ENCODE measurements at regions not wholly inside any gene's neighbourhood (a gene's known extent, or its start where the extent isn't known, plus 50 kb on each side); places are given as distances from the start of the nearest gene placed in this dataset.

DNA sequence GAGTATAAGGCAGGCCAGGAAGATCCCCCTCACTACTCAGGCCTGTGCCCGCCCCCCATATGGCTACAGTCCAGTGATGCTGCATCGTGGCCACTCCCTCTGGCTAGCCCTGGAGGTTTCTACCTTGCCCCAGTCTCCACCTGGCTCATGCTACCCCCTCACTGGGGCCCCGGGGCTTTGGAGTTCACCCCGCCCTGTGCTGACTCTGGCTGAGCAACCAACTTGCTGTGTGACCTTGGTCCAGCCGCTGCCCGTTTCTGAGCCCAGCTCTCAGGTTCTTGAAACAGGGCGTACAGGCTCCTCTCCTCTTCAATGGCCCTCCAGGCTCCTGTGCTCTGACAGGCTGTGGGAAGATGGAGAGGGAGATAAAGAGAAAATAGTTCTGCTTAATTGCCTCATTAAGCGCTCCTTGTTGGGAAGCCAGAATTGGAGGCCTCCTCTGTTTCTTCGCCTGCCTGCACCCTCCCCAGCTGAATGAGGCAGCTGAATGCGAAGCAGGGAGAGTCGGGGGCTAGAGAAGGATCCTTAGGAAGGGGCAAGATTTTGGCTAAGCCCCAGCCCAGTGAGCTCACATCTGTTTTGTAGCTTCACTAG lies 138.2 kb upstream of the NCOR2 start:
- no TSS peak for BruUV-seq (replicated peaks)
- H3K27me3 ChIP-seq (ENCODE audit: control insufficient read depth, insufficient read depth, low read length), result no peaks in the 10 kb centered on the region
- intact Hi-C loops (cut with micrococcal nuclease; ENCODE audit: unreplicated experiment) (no loop called here), in situ Hi-C loops (cut with HindIII; ENCODE audit: low pct_unique_long_range_greater_than_20kb, low sequenced_read_pairs) (no loop called here)
- ATAC-seq (no peak; the same call in 1 of the 2 replicates), DNase-seq (ENCODE audit: low read depth, low spot score) (no peak)
- no peak overlapping the region for H3K4me3 ChIP-seq (ENCODE audit: low read depth in 2 of 2, low read length in 2 of 2)
- no peaks in the 10 kb centered on the region for H3K36me3 ChIP-seq (ENCODE audit: control insufficient read depth, insufficient read depth, low read length)
- CTCF ChIA-PET, result no interaction called here
- peaks cover 4% of the 10 kb centered on the region for H3K4me1 ChIP-seq (ENCODE audit: control insufficient read depth, insufficient read depth, low read length)
- H3K9me3 ChIP-seq (ENCODE audit: control insufficient read depth, insufficient read depth, low read depth, low read length), result peaks cover 5% of the 10 kb centered on the region; the same call in 1 of the 2 replicates
- POLR2A ChIA-PET, result no interaction called here
- TF ChIP-seq, protein P1, sequence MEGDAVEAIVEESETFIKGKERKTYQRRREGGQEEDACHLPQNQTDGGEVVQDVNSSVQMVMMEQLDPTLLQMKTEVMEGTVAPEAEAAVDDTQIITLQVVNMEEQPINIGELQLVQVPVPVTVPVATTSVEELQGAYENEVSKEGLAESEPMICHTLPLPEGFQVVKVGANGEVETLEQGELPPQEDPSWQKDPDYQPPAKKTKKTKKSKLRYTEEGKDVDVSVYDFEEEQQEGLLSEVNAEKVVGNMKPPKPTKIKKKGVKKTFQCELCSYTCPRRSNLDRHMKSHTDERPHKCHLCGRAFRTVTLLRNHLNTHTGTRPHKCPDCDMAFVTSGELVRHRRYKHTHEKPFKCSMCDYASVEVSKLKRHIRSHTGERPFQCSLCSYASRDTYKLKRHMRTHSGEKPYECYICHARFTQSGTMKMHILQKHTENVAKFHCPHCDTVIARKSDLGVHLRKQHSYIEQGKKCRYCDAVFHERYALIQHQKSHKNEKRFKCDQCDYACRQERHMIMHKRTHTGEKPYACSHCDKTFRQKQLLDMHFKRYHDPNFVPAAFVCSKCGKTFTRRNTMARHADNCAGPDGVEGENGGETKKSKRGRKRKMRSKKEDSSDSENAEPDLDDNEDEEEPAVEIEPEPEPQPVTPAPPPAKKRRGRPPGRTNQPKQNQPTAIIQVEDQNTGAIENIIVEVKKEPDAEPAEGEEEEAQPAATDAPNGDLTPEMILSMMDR (IDR thresholded peaks at IDR 0.05), result no peak
- TF ChIP-seq TCF7L2 (IDR thresholded peaks at IDR 0.05; ENCODE audit: low read depth, low read length) (no peak), POLR2AphosphoS5 (IDR thresholded peaks at IDR 0.05; ENCODE audit: low read depth, low read length) (no peak), SIN3A (IDR thresholded peaks at IDR 0.05; ENCODE audit: borderline replicate concordance, insufficient read depth, low read depth, low read length) (no peak)
- TF ChIP-seq, protein P2, sequence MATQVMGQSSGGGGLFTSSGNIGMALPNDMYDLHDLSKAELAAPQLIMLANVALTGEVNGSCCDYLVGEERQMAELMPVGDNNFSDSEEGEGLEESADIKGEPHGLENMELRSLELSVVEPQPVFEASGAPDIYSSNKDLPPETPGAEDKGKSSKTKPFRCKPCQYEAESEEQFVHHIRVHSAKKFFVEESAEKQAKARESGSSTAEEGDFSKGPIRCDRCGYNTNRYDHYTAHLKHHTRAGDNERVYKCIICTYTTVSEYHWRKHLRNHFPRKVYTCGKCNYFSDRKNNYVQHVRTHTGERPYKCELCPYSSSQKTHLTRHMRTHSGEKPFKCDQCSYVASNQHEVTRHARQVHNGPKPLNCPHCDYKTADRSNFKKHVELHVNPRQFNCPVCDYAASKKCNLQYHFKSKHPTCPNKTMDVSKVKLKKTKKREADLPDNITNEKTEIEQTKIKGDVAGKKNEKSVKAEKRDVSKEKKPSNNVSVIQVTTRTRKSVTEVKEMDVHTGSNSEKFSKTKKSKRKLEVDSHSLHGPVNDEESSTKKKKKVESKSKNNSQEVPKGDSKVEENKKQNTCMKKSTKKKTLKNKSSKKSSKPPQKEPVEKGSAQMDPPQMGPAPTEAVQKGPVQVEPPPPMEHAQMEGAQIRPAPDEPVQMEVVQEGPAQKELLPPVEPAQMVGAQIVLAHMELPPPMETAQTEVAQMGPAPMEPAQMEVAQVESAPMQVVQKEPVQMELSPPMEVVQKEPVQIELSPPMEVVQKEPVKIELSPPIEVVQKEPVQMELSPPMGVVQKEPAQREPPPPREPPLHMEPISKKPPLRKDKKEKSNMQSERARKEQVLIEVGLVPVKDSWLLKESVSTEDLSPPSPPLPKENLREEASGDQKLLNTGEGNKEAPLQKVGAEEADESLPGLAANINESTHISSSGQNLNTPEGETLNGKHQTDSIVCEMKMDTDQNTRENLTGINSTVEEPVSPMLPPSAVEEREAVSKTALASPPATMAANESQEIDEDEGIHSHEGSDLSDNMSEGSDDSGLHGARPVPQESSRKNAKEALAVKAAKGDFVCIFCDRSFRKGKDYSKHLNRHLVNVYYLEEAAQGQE (IDR thresholded peaks at IDR 0.05; ENCODE audit: insufficient read depth in 1 of 2, low read depth in 2 of 2, low read length in 1 of 2), result no peak
- no peak overlapping the region; the same call in 1 of the 2 replicates for H3K27ac ChIP-seq (ENCODE audit: low read length)

DNA sequence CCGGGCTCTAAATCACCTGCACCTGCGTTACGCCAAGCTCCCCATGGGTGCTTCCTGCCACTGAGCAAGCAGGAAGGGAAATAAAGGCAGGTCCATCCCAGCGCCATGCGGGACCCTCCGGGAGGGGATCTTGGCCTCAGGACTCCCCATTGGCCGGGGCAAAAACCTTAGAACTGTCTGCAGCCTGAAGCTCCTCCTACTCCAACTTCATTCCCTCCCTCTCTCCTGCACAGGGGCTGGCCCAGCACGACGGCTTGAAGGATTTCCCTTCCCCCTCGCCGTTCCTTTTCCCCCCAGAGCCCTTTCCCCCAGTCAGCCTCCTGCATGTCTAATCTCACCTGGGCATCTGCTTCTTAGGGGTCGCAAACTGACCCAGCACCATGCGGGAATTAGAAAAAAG lies 137.2 kb upstream of the NCOR2 start:
- CTCF ChIA-PET, result no interaction called here
- POLR2A ChIA-PET, result no interaction called here
- no peak for ATAC-seq

More for the DNA sequence above, 137.2 kb upstream of the NCOR2 start:
- TF ChIP-seq, protein P1 (IDR thresholded peaks at IDR 0.05), result no peak
- TF ChIP-seq SIN3A (IDR thresholded peaks at IDR 0.05; ENCODE audit: borderline replicate concordance, insufficient read depth, low read depth, low read length), result no peak
- TF ChIP-seq, protein P2 (IDR thresholded peaks at IDR 0.05; ENCODE audit: insufficient read depth in 1 of 2, low read depth in 2 of 2, low read length in 1 of 2), result no peak
- TF ChIP-seq POLR2AphosphoS5 (IDR thresholded peaks at IDR 0.05; ENCODE audit: low read depth, low read length), result no peak
- no peak for TF ChIP-seq TCF7L2 (IDR thresholded peaks at IDR 0.05; ENCODE audit: low read depth, low read length)
- H3K36me3 ChIP-seq (ENCODE audit: control insufficient read depth, insufficient read depth, low read length), result no peaks in the 10 kb centered on the region
- H3K4me1 ChIP-seq (ENCODE audit: control insufficient read depth, insufficient read depth, low read length), result peaks cover 4% of the 10 kb centered on the region; the same call in 1 of the 2 replicates
- H3K9me3 ChIP-seq (ENCODE audit: control insufficient read depth, insufficient read depth, low read depth, low read length), result peaks cover 5% of the 10 kb centered on the region; the same call in 1 of the 2 replicates
- no peak overlapping the region for H3K4me3 ChIP-seq (ENCODE audit: low read depth in 2 of 2, low read length in 2 of 2)
- H3K27me3 ChIP-seq (ENCODE audit: control insufficient read depth, insufficient read depth, low read length), result no peaks in the 10 kb centered on the region
- intact Hi-C loops (cut with micrococcal nuclease; ENCODE audit: unreplicated experiment) (no loop called here), in situ Hi-C loops (cut with HindIII; ENCODE audit: low pct_unique_long_range_greater_than_20kb, low sequenced_read_pairs) (no loop called here)
- DNase-seq (ENCODE audit: low read depth, low spot score), result no peak
- BruUV-seq (replicated peaks), result no TSS peak
- no peak overlapping the region for H3K27ac ChIP-seq (ENCODE audit: low read length)

Measured in Panc1 (cell line).